GM12878 (cell line): ENCODE measurements at regions not wholly inside any gene's neighbourhood (a gene's known extent, or its start where the extent isn't known, plus 50 kb on each side); places are given as distances from the start of the nearest gene placed in this dataset.

Experiments used
- ASH2L ChIP-seq: fragments of 300-600, 200-600 bp; sonication (generic); IDR thresholded peaks from 2 replicates; pipeline ENCODE4 v1.6.1; 2017; ENCODE audit warnings: low read depth, mild to moderate bottlenecking, borderline replicate concordance
- ATF7 ChIP-seq: fragments of 450-650 bp; IDR thresholded peaks from 2 replicates; pipeline ENCODE4 v1.6.1; 2016; ENCODE audit warnings: low read depth, mild to moderate bottlenecking
- BMI1 ChIP-seq: fragments of 450-650 bp; IDR thresholded peaks from 2 replicates; pipeline ENCODE4 v1.6.1; 2016; ENCODE audit warnings: mild to moderate bottlenecking, moderate library complexity, borderline replicate concordance
- CBX3 ChIP-seq: fragments of 200-600 bp; sonication (generic); IDR thresholded peaks from 2 replicates; pipeline ENCODE4 v1.6.1; 2016; ENCODE audit warnings: low read depth, borderline replicate concordance
- CEBPB ChIP-seq, 2 experiments: fragments of 150-350 bp in 1 of 2; IDR thresholded peaks; 2 replicates each; pipeline ENCODE4 v1.6.1; 2012 to 2014; ENCODE audit warnings: low read depth in 2 of 2, low read length in 2 of 2, borderline replicate concordance in 1 of 2, inconsistent platforms in 1 of 2
- EZH2 ChIP-seq: IDR thresholded peaks from 2 replicates; pipeline ENCODE4 v1.6.1; 2012; ENCODE audit warnings: low read depth, mild to moderate bottlenecking, control low read depth, inconsistent platforms, low read length, borderline replicate concordance; ENCODE audit not compliant: control insufficient read depth
- HDAC6 ChIP-seq: fragments of 200-600 bp; sonication (generic); IDR thresholded peaks from one replicate; pipeline ENCODE4 v1.8.0; 2017; ENCODE audit warnings: antibody characterized with exemption; ENCODE audit not compliant: unreplicated experiment
- HSF1 ChIP-seq: fragments of 150-350 bp; IDR thresholded peaks from 2 replicates; pipeline ENCODE4 v1.6.1; 2014; ENCODE audit warnings: mild to moderate bottlenecking, low read depth, low read length
- IRF5 ChIP-seq: fragments of 450-650 bp; IDR thresholded peaks from 2 replicates; pipeline ENCODE4 v1.6.1; 2017; ENCODE audit warnings: borderline replicate concordance
- KAT2A ChIP-seq: conservative IDR thresholded peaks from 2 replicates; pipeline ENCODE4 v1.6.1; 2011; ENCODE audit warnings: low read depth, low read length; ENCODE audit not compliant: control insufficient read depth
- MAX ChIP-seq: IDR thresholded peaks from 2 replicates; pipeline ENCODE4 v1.6.1; 2012; ENCODE audit warnings: low read depth, low read length, improper control_type of control experiment
- MXI1 ChIP-seq: fragments of 150-350 bp; IDR thresholded peaks from 2 replicates; pipeline ENCODE4 v1.6.1; 2011; ENCODE audit warnings: low read depth, mild to moderate bottlenecking, inconsistent platforms, low read length, improper control_type of control experiment
- NR2C1 ChIP-seq: fragments of 450-650 bp; IDR thresholded peaks from 2 replicates; pipeline ENCODE4 v1.6.1; 2017; ENCODE audit warnings: antibody characterized with exemption, mild to moderate bottlenecking, moderate library complexity
- PAX8 ChIP-seq: fragments of 450-650 bp; IDR thresholded peaks from 2 replicates; pipeline ENCODE4 v1.6.1; 2017; ENCODE audit warnings: mild to moderate bottlenecking, moderate library complexity
- RB1 ChIP-seq: fragments of 450-650 bp; formaldehyde crosslinking; IDR thresholded peaks from 2 replicates; pipeline ENCODE4 v1.6.1; 2017; ENCODE audit warnings: mild to moderate bottlenecking, borderline replicate concordance
- RBBP5 ChIP-seq: fragments of 200-600 bp; sonication (generic); conservative IDR thresholded peaks from 2 replicates; pipeline ENCODE4 v1.6.1; 2016
- RCOR1 ChIP-seq: conservative IDR thresholded peaks from 2 replicates; pipeline ENCODE4 v1.6.1; 2012; ENCODE audit warnings: low read depth, low read length, improper control_type of control experiment
- SUZ12 ChIP-seq: fragments of 200-600 bp; sonication (generic); IDR thresholded peaks from one replicate; pipeline ENCODE4 v1.6.1; 2018; ENCODE audit warnings: antibody characterized with exemption, mild to moderate bottlenecking; ENCODE audit not compliant: unreplicated experiment
- YY1 ChIP-seq: IDR thresholded peaks from 2 replicates; pipeline ENCODE4 v1.6.1; 2011; ENCODE audit warnings: low read depth, mild to moderate bottlenecking, low read length
- ZNF217 ChIP-seq: fragments of 450-650 bp; IDR thresholded peaks from 2 replicates; pipeline ENCODE4 v1.6.1; 2017; ENCODE audit warnings: antibody characterized with exemption, mild to moderate bottlenecking
- ZNF622 ChIP-seq: fragments of 450-650 bp; IDR thresholded peaks from 2 replicates; pipeline ENCODE4 v1.6.1; 2017; ENCODE audit warnings: mild to moderate bottlenecking, inconsistent platforms
- ZSCAN29 ChIP-seq: fragments of 450-650 bp; IDR thresholded peaks from 2 replicates; pipeline ENCODE4 v1.6.1; 2017; ENCODE audit warnings: mild to moderate bottlenecking, moderate library complexity
- ZZZ3 ChIP-seq: IDR thresholded peaks from 2 replicates; pipeline ENCODE4 v1.6.1; 2011; ENCODE audit warnings: low read depth; ENCODE audit not compliant: control insufficient read depth, insufficient read length
- TF ChIP-seq, protein P1 (sequence below): fragments of 450-650 bp; IDR thresholded peaks from 2 replicates; pipeline ENCODE4 v1.6.1; 2017; ENCODE audit warnings: antibody characterized with exemption, mild to moderate bottlenecking, moderate library complexity
- TF ChIP-seq, protein P2 (sequence below): fragments of 450-650 bp; IDR thresholded peaks from 2 replicates; pipeline ENCODE4 v1.6.1; 2017; ENCODE audit warnings: low read depth, mild to moderate bottlenecking, moderate library complexity

DNA sequence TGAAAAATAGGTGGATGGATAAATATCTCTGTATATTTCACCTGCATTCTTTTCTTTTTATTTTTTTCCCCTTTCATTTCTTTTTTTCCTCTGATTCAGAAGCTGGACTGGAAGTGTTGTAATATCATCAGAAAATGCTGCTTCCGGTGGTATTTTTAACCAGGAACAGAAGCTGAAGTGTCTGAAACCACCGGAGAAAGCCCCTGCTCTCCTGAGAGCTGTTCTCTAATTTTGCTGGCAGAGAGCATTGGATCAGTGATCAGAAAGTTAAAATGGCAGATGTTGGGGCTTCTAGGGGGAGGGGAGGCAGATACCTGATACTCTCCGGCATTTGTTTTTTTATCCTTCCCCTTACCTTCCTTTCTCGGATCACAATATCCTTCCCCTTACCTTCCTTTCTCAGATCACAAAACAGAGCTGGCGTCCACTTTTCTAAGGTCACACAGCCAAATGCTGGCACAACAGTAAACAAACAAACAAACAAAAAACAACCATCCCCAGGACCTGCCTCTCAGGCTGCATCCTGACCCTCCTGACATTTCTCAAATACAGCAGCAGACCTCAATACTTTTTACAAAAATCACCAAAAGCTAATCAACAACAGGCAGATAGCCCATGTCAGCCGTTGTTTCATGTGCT, 143.2 kb upstream of the ZNF217 start (continued):
- TF ChIP-seq, protein P1, sequence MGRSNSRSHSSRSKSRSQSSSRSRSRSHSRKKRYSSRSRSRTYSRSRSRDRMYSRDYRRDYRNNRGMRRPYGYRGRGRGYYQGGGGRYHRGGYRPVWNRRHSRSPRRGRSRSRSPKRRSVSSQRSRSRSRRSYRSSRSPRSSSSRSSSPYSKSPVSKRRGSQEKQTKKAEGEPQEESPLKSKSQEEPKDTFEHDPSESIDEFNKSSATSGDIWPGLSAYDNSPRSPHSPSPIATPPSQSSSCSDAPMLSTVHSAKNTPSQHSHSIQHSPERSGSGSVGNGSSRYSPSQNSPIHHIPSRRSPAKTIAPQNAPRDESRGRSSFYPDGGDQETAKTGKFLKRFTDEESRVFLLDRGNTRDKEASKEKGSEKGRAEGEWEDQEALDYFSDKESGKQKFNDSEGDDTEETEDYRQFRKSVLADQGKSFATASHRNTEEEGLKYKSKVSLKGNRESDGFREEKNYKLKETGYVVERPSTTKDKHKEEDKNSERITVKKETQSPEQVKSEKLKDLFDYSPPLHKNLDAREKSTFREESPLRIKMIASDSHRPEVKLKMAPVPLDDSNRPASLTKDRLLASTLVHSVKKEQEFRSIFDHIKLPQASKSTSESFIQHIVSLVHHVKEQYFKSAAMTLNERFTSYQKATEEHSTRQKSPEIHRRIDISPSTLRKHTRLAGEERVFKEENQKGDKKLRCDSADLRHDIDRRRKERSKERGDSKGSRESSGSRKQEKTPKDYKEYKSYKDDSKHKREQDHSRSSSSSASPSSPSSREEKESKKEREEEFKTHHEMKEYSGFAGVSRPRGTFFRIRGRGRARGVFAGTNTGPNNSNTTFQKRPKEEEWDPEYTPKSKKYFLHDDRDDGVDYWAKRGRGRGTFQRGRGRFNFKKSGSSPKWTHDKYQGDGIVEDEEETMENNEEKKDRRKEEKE: no peak
- TF ChIP-seq MXI1: no peak
- TF ChIP-seq IRF5: peak; percentile 23; the same call in 1 of the 2 replicates
- no peak for TF ChIP-seq CBX3
- no peak for TF ChIP-seq ZSCAN29
- no peak for TF ChIP-seq HDAC6
- TF ChIP-seq NR2C1: no peak
- 0 out of 2 replicates have a peak, but pooled peaks have one; percentile 77 for TF ChIP-seq ZNF217
- TF ChIP-seq RBBP5: no peak
- TF ChIP-seq KAT2A: no peak
- TF ChIP-seq CEBPB (IDR thresholded peaks at IDR 0.05; ENCODE audit: borderline replicate concordance in 1 of 2, low read depth in 2 of 2, low read length in 2 of 2): no peak
- TF ChIP-seq SUZ12: no peak
- peak; percentile 58 for TF ChIP-seq ATF7
- TF ChIP-seq ASH2L: no peak
- TF ChIP-seq YY1: peak; percentile 92
- no peak; the same call in 1 of the 2 replicates for TF ChIP-seq PAX8
- TF ChIP-seq ZNF622: no peak
- TF ChIP-seq MAX: no peak
- TF ChIP-seq BMI1: no peak
- no peak for TF ChIP-seq ZZZ3
- TF ChIP-seq, protein P2, sequence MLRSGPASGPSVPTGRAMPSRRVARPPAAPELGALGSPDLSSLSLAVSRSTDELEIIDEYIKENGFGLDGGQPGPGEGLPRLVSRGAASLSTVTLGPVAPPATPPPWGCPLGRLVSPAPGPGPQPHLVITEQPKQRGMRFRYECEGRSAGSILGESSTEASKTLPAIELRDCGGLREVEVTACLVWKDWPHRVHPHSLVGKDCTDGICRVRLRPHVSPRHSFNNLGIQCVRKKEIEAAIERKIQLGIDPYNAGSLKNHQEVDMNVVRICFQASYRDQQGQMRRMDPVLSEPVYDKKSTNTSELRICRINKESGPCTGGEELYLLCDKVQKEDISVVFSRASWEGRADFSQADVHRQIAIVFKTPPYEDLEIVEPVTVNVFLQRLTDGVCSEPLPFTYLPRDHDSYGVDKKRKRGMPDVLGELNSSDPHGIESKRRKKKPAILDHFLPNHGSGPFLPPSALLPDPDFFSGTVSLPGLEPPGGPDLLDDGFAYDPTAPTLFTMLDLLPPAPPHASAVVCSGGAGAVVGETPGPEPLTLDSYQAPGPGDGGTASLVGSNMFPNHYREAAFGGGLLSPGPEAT: peak; percentile 90
- TF ChIP-seq RCOR1: no peak
- TF ChIP-seq RB1: 0 out of 2 replicates have a peak, but pooled peaks have one; percentile 20
- no peak for TF ChIP-seq HSF1
- no peak for TF ChIP-seq EZH2
